MM.1S (cell line): ENCODE measurements at regions not wholly inside any gene's neighbourhood (a gene's known extent, or its start where the extent isn't known, plus 50 kb on each side); places are given as distances from the start of the nearest gene placed in this dataset.
"Not testable (repeated sequence)": the region's sequence is repeated elsewhere in the genome, so short reads cannot be mapped to it uniquely, and the experiment has no call there.

Source experiments
- EZH2 ChIP-seq: fragments of 300-600 bp; sonication (generic); optimal IDR thresholded peaks from 2 replicates; pipeline ENCODE3; 2017; ENCODE audit warnings: low read depth, mild to moderate bottlenecking, antibody characterized with exemption, low read length, mixed read lengths
- TF ChIP-seq, protein P1 (sequence below): fragments of 300-600 bp; sonication (generic); IDR thresholded peaks from 2 replicates; pipeline ENCODE4 v1.5.1; 2016; ENCODE audit warnings: antibody characterized with exemption, low read length, mixed read lengths

DNA sequence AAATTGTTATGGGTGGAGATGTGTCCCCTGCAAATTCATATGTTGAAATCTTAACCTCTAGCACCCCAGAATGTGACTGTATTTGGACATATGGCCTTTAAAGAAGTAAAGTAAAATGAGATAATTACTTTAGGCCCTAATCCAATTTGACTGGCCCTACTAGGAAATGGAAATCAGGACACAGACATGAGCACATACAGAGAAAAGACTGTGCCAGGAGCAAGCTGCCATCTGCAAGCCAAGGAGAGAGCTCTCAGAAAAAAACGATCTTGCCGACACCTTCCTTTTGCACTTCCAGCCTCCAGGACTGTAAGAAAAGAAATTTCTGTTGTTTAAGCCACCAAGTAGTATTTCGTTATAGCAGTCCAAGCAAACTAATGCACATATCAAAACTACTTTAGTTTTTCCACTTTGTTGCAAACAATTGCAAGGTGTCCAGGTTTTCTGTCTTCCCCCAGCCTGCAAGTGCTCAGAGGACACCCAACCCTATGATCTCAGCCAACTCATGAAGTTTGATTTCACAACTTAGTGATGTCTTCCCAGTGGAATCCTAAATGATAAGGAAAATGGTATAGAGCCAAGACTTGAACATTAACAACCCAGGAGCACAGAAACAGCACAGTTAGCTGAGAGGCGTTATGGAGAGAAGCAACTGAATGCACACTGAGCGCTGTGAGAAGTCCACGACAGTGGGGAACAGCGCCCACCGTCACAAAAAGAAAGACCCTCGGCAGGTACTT is 351.2 kb downstream of the BCL2L11 start:
- TF ChIP-seq EZH2, result not testable (repeated sequence)
- TF ChIP-seq, protein P1, sequence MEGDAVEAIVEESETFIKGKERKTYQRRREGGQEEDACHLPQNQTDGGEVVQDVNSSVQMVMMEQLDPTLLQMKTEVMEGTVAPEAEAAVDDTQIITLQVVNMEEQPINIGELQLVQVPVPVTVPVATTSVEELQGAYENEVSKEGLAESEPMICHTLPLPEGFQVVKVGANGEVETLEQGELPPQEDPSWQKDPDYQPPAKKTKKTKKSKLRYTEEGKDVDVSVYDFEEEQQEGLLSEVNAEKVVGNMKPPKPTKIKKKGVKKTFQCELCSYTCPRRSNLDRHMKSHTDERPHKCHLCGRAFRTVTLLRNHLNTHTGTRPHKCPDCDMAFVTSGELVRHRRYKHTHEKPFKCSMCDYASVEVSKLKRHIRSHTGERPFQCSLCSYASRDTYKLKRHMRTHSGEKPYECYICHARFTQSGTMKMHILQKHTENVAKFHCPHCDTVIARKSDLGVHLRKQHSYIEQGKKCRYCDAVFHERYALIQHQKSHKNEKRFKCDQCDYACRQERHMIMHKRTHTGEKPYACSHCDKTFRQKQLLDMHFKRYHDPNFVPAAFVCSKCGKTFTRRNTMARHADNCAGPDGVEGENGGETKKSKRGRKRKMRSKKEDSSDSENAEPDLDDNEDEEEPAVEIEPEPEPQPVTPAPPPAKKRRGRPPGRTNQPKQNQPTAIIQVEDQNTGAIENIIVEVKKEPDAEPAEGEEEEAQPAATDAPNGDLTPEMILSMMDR, result not testable (repeated sequence)
